Nucleus accumbens (tissue), 56 donors: ENCODE measurements at regions not wholly inside any gene's neighbourhood (a gene's known extent, or its start where the extent isn't known, plus 50 kb on each side); places are given as distances from the start of the nearest gene placed in this dataset.
"Not testable (repeated sequence)": the region's sequence is repeated elsewhere in the genome, so short reads cannot be mapped to it uniquely, and the experiment has no call there.

Experiments used
- DNase-seq, 56 donors: peaks; one replicate each; lab custom pipeline; 2025; lab: John Stamatoyannopoulos, UW

- DNase-seq = no peak
These were observed 50.9 kb upstream of the OLIG3 start for GRCh38 chr6:137545073-137545472.

DNA sequence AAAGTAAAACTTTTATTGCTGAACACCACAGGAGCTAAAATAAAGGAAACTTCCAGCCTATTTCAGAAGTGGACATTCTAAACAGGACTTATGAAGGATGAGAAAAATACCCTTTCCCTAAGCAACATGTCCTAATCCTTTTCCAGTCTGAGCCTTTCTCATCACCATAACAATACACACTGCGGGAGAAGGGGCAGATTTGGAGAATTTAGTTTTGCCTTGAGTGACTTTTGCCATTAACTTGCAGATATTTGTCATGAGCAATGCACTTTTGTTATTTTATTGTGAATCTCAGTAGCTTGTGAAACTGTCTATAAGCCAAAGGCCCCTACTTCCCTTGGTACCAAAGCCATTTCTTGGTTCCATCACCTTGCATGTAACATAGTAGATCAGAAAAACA is 53.0 kb upstream of the OLIG3 start:
- no peak for DNase-seq

GRCh38 chr6:137547601-137548000 is 53.4 kb upstream of the OLIG3 start:
- DNase-seq = no peak

DNA sequence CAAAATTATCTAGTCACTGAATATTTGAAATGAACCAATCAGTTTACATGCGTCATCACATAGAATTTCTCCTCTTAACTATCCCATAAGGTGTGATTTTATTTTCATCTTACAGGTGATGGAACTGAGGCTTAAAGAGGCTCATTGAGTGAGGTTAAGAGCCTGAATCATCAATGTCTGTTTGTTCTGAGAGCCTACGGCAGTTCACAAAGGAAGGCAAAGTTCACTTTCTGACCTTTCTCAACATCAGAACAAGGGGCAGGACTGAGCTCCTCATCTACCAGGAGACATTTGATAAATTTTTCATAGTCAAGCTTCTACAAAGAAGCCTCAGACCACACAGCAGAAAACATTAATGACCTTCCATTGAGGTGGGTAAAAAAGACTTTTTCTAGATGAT is 54.9 kb upstream of the OLIG3 start:
- DNase-seq = no peak

DNA sequence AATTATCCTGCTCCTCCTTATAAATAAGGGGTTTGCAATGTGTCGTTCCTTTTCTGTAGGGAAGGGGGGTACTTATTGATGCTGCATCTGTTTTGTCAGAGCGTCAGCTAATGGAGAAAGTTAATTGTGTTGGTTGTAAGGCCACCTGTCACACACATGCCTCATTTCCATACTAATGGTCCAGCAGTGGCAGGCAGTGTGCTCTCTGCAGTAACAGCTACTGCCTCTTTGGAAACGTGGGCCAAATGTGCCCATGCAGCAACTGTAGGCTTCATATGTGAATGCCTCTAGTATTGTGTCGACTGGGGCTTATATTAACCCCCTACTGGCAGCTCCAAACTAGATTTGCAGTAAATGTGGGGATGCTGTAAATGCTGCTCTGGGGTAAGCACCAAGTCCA is 56.3 kb upstream of the OLIG3 start:
- DNase-seq = no peak

- no peak for DNase-seq
These were observed 58.0 kb upstream of the OLIG3 start for GRCh38 chr6:137552146-137552545.

- no peak for DNase-seq
These were observed 58.6 kb upstream of the OLIG3 start for GRCh38 chr6:137552809-137553208.

DNA sequence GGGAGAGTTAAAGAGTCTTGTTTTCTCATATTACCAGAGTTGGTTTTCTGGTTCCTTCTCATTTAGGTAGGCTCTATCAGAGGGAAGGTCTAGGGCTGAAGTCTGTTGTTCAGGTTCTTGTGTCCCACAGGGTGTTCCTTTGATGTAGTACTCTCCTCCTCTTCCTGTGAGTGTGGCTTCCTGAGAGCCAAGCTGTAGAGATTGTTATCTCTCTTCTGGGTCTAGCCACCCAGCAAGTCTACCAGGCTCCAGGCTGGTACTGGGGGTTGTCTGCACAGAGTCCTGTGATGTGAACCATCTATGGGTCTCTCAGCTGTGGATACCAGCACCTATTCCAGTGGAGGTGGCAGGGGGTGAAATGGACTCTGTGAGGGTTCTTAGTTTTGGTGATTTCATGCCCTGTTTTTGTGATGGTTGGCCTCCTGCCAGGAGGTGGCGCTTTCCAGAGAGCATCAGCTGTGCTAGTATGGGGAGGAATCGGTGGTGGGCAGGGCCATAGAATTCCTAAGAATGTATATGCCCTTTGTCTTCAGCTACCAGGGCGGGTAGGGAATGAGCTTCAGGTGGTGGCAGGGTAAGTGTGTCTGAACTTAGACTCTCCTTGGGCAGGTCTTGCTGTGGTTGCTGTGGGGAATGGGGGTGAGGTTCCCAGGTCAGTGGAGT is 65.5 kb upstream of the OLIG3 start:
- DNase-seq = not testable (repeated sequence)

- no peak for DNase-seq
These were observed 66.0 kb upstream of the OLIG3 start for GRCh38 chr6:137560184-137560563.

DNA sequence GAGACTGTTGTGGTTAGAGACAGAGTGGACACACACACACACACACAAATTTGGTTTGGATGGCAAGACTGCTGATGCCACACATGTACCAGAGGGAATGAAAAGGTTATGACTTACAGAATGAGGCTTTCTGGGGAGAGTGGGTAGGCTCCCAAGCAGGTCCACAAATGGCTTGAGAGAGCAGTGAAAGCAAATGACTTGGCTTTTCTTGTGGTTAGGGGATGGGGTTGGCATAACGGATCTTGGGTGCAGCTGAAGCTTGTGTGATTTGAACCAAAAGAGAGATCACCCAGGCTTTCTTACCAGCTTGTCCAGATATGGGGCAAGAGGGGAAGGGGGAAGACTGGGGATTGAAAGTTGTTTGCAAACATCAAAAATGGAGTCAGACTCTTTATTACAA is 73.9 kb upstream of the OLIG3 start:
- DNase-seq = no peak

DNA sequence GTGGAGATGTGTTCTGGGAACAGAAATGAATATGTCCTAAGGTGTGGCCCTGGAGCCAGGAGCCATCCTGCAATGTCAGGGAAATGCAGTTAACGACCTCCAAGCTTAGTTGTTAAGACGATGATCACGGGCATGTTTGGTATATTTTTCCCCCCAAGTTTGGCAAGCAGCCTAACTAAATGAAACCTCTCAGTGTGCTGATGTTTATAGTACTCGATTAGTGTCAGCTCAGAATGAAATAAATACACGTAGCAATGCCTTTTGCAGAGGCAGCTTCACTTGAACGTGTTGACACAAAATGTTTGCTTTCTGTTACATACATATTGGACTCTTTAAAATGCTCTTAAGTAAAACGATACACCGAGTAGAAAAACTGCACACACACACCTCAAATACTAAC is 76.2 kb upstream of the OLIG3 start:
- no peak for DNase-seq

DNA sequence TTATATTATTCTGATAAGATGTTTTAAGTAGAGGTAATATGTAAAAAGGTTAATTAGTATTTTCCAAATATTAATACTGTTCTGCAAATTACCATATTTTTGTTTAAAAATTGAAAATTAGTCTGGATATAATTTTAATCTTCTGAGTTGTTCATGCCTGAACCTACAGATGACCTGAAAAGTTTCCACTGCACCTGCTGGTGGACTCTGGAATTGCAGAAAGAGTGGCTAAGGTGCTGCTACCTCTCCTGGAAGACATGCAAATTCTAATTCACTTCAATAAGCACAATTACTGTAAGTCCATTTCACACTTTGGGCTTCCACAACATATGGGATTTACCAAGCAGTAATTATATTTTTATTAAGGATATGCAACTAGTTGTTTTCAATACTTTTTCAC is 77.7 kb upstream of the OLIG3 start:
- no peak for DNase-seq

- DNase-seq = no peak
These were observed 79.5 kb upstream of the OLIG3 start for GRCh38 chr6:137573739-137574138.

- no peak for DNase-seq
These were observed 85.4 kb upstream of the OLIG3 start for GRCh38 chr6:137579612-137580011.

DNA sequence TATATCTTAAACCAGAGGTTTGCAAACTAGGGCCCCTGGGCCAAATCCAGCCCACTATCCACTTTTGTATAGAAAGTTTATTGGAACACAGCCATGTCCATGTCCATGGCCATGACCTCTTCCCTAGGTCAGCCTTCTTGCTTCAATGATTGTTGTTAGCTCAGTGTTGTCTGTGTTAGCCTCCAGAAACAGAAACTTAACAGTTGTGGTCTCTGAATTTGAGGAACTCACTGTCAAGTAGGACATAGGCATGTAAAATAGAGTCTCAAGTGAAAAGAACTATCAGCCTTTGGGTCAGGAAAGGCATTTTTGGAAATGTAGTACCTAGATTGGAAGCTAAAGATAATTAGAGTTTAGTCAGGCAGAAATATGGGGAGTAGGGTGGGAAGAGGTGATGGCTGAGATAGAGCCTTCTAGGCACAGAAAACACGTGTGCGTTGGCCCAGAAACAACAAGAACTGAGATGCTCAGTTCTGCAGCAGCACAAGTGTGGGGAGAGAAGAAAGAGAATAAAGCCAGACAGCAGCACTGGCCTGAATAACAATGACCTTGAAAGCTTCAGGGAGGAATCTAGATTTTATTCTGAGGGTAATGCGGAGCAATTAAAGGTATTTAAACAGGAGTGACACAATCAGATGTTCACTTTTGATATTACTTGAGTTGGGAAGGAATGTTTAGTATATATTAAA is 87.0 kb upstream of the OLIG3 start:
- DNase-seq = no peak

GRCh38 chr6:137583519-137583918 is 89.3 kb upstream of the OLIG3 start:
- not testable (repeated sequence) for DNase-seq

- DNase-seq = no peak
These were observed 94.3 kb upstream of the OLIG3 start for GRCh38 chr6:137588472-137588871.

DNA sequence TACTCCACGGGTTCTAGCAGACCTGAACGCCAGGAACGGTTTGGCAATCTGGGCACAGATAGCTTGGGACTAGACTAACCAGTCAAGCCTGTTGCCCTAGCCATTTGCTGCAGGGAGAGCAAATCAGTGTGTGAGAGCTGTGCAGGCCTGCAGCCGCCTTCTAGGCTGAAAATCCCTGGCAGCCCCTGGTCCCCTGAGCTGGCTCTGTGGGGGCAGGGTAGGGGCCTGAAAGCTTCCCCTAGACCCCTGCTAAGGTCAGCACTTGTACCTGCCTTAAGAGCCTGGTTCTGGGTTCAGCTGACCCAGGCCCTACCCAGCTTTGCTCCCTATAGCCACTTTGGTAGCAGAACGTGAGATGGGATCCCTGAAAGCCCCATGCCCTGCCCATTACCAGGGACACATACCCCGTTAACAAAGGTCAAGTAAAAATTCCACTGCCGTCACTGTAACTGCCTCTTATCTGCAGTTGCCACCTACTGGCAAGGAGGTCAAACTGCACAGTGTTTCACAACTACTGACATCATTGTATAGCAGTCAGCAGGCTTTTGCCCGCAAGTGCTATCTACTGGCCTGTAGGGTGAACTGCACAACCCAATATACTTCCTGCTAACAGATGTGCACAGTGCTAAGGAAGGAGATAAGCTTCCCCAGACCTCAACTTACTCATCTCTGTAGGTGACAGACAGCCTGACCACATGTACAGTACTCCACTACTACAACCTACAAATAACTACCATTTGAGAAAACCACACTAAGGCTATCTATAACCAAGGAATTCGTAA is 95.1 kb upstream of the OLIG3 start:
- DNase-seq = no peak

DNA sequence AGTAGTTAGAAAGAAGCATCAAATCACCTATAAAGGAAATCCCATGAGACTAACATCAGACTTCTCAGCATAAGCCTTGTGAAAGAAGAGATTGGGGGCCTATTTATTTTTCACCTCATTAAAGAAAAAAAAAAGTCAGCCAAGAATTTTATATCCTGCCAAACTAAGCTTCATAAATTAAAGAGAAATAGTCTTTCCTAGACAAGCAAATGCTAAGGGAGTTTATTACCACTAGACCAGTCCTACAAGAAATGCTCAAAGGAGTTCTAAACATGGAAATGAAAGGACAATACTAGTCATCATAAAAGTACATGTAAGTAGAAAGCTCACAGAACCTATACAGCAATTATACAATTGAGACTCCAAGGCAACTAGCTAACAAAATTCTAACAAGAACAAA is 96.5 kb upstream of the OLIG3 start:
- DNase-seq = no peak

GRCh38 chr6:137601471-137601870 is 107.3 kb upstream of the OLIG3 start:
- peak in 3 of 56 donors; percentile 6 to 30 (median 7) for DNase-seq

DNA sequence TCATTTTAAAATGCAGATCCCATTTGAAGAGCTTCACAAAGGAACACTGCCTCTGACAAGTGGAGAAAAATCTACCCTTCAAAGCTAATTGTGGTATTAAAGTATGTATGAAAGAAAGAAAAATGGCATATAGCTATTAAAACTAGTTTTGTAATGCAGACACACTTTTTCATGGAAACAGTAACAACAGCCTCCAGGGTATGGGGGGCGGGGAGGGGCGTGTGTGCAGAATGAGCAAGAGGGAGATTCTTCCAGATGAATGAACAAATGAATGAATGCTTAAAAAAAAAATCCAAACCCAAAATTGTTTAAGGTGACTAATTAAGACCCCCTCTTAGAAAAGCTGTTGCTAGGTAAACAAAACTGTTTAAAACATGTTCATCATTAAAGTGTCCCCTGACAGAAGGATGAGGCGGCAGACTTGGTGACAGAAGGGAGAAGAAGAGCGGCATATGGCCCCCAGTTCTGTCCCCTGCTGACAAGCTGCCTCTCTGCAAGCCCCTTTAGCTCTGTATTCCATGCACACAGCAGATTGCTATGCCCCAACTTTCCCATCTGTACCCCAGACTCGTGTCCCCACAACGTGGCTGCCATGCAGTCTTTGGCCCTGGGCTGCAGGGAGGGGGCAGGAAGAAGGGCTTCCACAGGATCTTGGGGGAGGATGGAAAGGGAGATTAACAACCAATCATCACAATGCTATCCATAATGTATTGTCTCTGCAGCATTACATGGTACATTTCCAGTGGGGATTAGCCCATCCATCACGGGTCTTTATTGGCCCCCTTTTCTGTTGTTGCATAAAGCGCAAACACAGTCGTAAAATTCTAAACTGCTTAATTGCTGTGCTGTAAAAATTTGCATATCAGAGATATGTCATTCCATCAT is 108.4 kb upstream of the OLIG3 start:
- DNase-seq = no peak
